GM18507 (cell line): ENCODE measurements at regions not wholly inside any gene's neighbourhood (a gene's known extent, or its start where the extent isn't known, plus 50 kb on each side); places are given as distances from the start of the nearest gene placed in this dataset.

ENCODE experiments used
- DNase-seq: peaks from one replicate; pipeline ENCODE4 v3.0.0; 2011; ENCODE audit warnings: low read depth; ENCODE audit not compliant: insufficient read length; ENCODE audit errors: extremely low spot score
- FAIRE-seq: peaks from 2 replicates; lab custom pipeline; 2011; peaks lifted over from hg19 to GRCh38; lab: Jason Lieb, UNC

DNA sequence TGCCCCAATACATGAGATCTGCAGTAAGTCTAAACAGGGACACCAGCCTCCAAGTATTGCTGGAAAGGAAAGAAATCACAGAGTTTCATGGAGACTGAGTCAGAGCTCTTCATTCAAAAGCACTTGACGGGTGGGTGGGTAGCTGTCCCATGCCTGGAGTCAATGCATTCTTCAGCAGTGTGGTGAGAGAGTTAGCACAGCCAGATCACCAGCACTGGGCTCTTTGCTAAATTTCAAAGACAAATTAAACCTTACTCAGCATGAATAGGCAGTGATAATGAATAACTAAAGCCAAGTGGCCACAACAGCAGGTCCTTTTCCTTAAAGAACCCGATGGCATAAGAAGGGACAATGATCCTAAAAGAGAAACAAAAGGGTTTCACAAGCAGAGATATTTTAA lies 192.4 kb downstream of the ACTL7B start:
- DNase-seq (no peak), FAIRE-seq (no peak)

GRCh38 chr9:108662956-108663355 lies 192.8 kb downstream of the ACTL7B start:
- no peak for DNase-seq
- FAIRE-seq: no peak

DNA sequence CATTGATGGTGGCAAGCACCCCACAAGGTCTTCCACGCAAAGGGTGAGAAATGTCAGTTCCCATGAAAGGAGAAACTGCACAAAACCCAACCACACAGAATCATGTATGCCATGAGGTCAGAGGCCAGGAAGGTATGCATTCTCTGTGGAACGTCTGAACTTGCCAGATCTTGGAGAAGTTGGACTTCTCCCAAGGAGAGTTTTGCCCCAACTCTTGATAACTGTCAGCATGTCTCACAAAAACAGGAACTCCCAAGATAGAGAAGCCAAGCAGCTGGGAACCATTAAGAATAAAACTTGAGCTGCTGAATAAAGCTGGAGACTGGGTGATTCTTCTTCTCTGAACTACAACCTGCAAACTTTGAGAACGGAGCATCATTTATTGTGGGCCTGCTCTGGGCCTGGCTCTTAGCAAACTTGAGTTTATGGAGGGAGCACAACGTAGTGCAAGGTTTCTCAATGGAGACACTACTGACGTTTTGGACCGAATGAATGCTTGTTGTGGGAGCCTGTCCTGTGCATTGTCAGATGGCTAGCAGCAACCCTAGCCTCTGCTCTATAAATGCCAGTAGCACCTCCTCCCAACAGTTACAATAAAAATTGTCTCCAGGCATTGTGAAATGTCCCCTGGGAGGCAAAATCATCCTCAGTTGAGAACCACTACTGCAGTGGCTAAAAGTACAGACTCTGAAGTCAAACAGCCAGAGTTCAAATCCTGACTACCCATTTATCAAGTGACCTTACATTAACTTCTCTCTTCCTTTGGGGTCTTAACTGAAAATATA lies 193.5 kb downstream of the ACTL7B start:
- FAIRE-seq: no peak
- DNase-seq: no peak

DNA sequence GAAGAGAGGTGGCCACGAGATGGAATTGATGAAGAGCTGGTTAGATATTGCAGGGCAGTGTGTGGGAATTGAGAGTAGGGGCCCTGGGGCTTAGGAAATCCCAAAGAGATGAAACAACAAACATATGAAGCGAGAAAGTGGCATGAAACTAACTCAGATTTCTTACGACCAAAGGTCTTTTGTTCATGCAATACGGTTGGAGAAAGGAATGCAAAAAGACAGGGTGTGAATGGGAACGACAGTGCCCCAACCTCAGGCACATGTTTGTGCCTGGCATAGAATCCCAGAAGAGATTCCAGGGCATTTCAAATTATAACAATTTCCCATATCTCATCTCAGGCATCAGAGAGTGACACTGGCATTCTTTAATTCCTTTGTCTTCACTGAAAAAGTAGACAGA lies 199.2 kb downstream of the ACTL7B start:
- FAIRE-seq (no peak), DNase-seq (no peak)

GRCh38 chr9:108655818-108656217 lies 200.0 kb downstream of the ACTL7B start:
- no peak for DNase-seq
- no peak for FAIRE-seq

GRCh38 chr9:108654566-108654965 lies 201.2 kb downstream of the ACTL7B start:
- DNase-seq (no peak), FAIRE-seq (no peak)

GRCh38 chr9:108652851-108653250 lies 202.9 kb downstream of the ACTL7B start:
- DNase-seq (no peak), FAIRE-seq (no peak)

DNA sequence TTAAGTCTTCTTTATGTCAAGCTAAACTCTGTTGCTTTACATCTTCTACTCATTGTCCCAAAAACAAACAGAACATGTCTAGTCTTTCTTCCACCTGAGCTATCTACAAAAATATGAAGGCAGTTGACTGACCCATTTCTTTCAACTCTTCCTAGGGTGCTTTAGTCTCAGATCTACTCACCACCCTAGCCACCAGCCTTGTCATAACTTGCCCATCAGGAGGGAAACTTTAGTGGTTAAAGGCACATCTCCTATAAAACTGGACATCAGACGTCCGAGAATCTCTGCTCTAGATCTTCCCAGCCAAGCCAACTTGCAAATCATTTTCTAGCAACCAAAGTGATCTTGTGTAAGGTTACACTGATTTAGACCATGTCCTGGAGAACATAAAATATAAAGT lies 205.0 kb downstream of the ACTL7B start:
- FAIRE-seq (no peak), DNase-seq (no peak)

- no peak for FAIRE-seq
Observed at GRCh38 chr9:108645520-108645919, 210.3 kb downstream of the ACTL7B start.

GRCh38 chr9:108643731-108644510 lies 211.9 kb downstream of the ACTL7B start:
- FAIRE-seq: no peak
- no peak for DNase-seq

More at GRCh38 chr9:108645520-108645919, 210.3 kb downstream of the ACTL7B start:
- DNase-seq: no peak

GRCh38 chr9:108642871-108643270 lies 212.9 kb downstream of the ACTL7B start:
- DNase-seq (no peak), FAIRE-seq (no peak)

DNA sequence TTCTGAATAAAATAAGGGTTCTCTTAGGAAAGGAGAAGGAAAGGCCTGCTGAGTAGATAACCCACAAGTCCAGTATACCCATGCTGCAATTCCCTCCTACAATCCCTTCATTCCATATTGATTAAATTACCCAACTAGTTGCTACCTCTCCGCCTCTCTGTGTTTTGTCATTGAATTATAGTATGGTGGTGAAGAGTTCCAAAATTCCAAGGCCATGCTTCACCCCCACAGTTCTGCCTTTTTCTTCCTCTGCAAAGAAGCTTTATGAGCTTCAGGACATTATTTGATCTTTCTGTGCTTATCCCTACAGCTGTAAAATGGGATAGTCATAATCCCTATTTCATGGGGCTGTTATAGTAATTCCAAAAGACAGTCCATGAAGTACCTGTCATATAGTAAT lies 215.6 kb downstream of the ACTL7B start:
- no peak for FAIRE-seq
- DNase-seq: no peak

GRCh38 chr9:108639696-108640095 lies 216.1 kb downstream of the ACTL7B start:
- no peak for DNase-seq
- FAIRE-seq: no peak

DNA sequence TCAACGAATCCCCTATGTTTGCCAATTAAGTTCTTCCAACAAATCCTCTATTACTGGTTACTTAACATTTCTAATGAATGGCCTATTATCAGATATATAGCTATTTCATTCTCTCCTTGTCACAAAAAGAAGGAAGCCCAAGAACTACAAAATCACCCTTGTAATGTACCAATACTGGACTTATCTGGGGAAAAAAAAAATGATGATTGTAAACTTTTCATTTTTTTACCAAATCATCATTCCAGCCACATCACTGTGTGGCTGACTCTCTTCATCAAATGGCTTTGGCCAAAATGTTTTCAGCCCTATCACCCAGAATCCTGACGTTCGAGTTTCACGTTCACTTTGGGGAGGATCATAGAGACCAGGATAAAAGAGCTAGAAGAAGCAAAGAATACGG lies 216.7 kb downstream of the ACTL7B start:
- no peak for DNase-seq
- no peak for FAIRE-seq

GRCh38 chr9:108637340-108637739 lies 218.4 kb downstream of the ACTL7B start:
- FAIRE-seq (no peak), DNase-seq (no peak)

DNA sequence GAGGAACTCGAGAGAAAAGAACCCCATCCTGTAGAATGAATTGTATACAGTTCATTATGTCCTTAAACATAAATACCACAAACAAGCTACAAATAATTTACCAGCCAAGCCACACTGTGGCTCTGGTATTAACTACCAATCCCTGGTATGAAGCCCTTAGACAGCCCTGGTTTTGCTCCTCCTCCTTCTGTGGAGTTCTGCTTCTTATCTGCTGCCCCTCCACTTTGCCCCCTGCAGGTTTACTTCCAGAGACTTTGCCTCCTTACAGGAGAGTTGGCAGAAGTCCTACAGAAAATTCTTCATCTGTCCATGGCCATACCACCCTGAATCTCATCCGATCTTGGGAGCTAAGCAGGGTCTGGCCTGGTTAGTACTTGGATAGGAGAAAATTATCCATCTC lies 219.8 kb downstream of the ACTL7B start:
- DNase-seq: no peak
- no peak for FAIRE-seq

DNA sequence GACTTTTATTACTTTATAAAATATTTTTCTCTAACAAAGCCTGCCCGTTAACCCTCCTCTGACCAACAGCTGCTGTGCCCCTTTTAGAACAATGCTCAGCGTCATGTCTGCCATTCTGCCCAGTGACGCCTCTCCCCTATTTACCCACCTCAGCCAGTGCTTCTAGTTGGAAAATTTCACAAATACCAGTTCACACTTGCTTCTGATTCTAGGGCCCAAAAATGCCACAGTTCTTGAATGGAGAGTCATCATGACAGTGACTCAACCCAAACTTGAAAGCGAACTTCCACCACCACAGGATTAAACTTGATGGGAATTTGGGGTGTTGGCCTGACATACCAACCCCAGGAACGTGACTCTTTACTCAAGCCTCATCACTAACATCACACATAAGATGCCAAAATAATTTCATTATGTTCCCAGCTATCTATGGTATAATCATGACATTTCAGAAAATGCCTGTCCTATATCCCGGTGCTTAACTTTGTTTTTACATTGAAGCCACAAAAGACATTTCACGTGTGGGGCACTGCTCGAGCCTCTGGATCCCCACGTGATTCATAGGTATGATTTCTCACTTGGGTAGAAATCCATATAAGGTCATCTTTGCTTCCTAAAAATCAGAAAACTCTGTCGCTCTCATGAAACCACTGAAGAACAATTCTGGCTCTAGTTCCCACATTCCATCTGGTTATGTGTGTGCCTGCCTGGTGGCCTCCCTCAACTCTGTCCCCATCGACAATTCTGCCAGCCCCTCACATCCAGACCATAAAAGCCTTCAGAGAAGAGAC lies 220.9 kb downstream of the ACTL7B start:
- DNase-seq (no peak), FAIRE-seq (no peak)

- DNase-seq (no peak), FAIRE-seq (no peak)
Observed at GRCh38 chr9:108634204-108634603, 221.6 kb downstream of the ACTL7B start.

DNA sequence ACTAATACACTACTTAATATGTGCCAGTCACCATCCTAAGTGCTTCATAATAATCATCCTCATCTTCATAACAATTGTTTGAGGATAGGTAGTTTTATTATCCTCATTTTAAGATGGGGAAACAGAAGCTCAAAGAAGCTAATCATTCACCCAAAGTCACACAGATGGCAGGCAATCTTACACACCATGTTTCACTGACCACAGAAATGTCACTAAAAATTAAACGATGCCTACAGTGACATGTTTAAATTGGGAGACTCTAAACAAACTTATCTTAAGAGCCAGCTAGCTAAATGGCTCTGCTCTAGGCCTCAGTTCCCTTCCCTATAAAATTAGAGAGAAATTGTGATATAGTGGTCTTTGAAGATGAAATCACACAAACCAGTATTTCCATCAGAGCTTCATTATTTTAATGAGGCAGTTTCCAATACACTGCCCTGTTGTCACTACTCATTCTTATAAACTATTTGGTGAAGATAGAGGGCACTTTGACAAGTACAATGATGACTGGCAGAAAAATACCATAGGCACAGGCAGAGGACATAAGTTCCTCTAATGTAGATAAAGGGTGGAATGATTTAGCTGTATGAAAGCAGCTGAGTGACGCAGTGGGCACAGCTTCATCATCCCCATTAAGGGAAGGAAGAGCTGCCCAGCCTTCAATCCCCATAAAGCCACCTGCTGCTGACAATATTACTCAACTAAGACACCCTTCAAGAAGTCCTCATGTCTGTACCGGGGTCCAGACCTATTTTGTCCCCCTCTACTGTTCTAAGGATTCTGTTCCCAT lies 224.1 kb downstream of the ACTL7B start:
- DNase-seq (no peak), FAIRE-seq (no peak)
